Astrocyte (in vitro differentiated cells and primary cell): ENCODE measurements at regions not wholly inside any gene's neighbourhood (a gene's known extent, or its start where the extent isn't known, plus 50 kb on each side); places are given as distances from the start of the nearest gene placed in this dataset.

Experiments
- CTCF ChIP-seq: IDR thresholded peaks from 2 replicates; pipeline ENCODE4 v1.5.1; 2011; ENCODE audit warnings: low read depth, mild to moderate bottlenecking, inconsistent platforms, low read length, moderate library complexity; ENCODE audit not compliant: insufficient read depth
- EZH2 ChIP-seq: IDR thresholded peaks from 2 replicates; pipeline ENCODE4 v1.6.1; 2012; ENCODE audit warnings: mild to moderate bottlenecking, low read length, inconsistent platforms; ENCODE audit not compliant: insufficient read depth

GRCh38 chr9:90477535-90477934 is 165.1 kb downstream of the DIRAS2 start:
- TF ChIP-seq CTCF: no peak
- no peak for TF ChIP-seq EZH2
